Activated CD8-positive, alpha-beta T cell treated with anti-CD3 and anti-CD28 coated beads, Interleukin-2, amount 10 ng/mL, durations not matched to agents 7 days and 5 days (primary cell): ENCODE measurements at regions not wholly inside any gene's neighbourhood (a gene's known extent, or its start where the extent isn't known, plus 50 kb on each side); places are given as distances from the start of the nearest gene placed in this dataset.
A peak's percentile ranks its signal among the peaks of the same experiment; 100 is the strongest.

Experiments used
- ATAC-seq: fragments of 150-1000 bp; cut with Tn5 transposase; one replicate; pipeline ENCODE4 v1.10.0; 2021; ENCODE audit warnings: moderate library complexity
- CTCF ChIA-PET: fragments of 350-600 bp; sonication (Branson Sonifier 250); formaldehyde crosslinking; loops from one replicate; lab custom pipeline; 2021; ENCODE audit warnings: antibody characterized with exemption; lab: Charles Lee
- POLR2A ChIA-PET: fragments of 350-600 bp; sonication (Branson Sonifier 250); formaldehyde crosslinking; loops from one replicate; lab custom pipeline; 2021; ENCODE audit warnings: antibody characterized with exemption; lab: Charles Lee
- DNase-seq: peaks from one replicate; pipeline ENCODE4 v3.0.0-alpha.2; 2020
- H3K27ac Mint-ChIP-seq: one replicate; pipeline ENCODE4 v1.8.0; 2021; ENCODE audit warnings: mild to moderate bottlenecking, mixed read lengths
- H3K27me3 Mint-ChIP-seq: one replicate; pipeline ENCODE4 v1.8.0; 2021; ENCODE audit warnings: low read depth, mixed read lengths
- H3K36me3 Mint-ChIP-seq: one replicate; pipeline ENCODE4 v1.8.0; 2021; ENCODE audit warnings: low read depth, mixed read lengths
- H3K4me1 Mint-ChIP-seq: one replicate; pipeline ENCODE4 v1.8.0; 2021; ENCODE audit warnings: low read depth, mixed read lengths
- H3K4me3 Mint-ChIP-seq: one replicate; pipeline ENCODE4 v1.8.0; 2021; ENCODE audit warnings: mild to moderate bottlenecking, mixed read lengths
- H3K9me3 Mint-ChIP-seq: one replicate; pipeline ENCODE4 v1.8.0; 2022; ENCODE audit warnings: mixed read lengths; ENCODE audit not compliant: insufficient read depth

DNA sequence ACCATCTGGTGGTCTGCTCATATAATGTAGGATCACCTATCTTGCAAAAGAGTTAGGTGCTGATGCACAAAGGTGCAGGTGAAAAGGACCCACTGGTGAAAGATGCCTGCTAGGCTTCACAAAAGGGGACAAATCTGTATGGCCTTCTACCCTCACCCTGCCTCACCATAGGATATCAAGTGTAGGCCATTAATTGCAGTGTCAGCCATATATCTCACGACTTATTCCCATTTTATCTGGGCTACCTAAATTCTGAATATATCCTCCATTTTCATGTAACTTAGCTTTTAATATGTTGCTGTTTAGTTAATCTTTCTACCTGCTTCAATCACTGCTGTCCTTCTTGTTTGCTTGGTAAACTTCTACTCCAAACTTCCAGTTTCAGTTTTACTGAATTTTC lies 84.2 kb upstream of the DPH5 start:
- no peak for ATAC-seq
- ChIA-PET POLR2A (interaction anchor here (0.7 to 1.3 kb wide), 3 partner anchors 20 to 70 kb away, joined by 3 to 6 read pairs (median 3); no protein-coding TSS in a partner anchor), CTCF (interaction anchor here (1.3 to 3.8 kb wide), 8 partner anchors 12 to 200 kb away, joined by 3 to 20 read pairs (median 4); no protein-coding TSS in a partner anchor)
- Mint-ChIP-seq H3K4me3 (no peak overlapping the region), H3K4me1 (peaks cover 63% of the 10 kb centered on the region), H3K27ac (peak overlapping the region; percentile 54), H3K9me3 (peaks cover 8% of the 10 kb centered on the region), H3K27me3 (no peaks in the 10 kb centered on the region), H3K36me3 (peaks cover 59% of the 10 kb centered on the region)
- no peak for DNase-seq

DNA sequence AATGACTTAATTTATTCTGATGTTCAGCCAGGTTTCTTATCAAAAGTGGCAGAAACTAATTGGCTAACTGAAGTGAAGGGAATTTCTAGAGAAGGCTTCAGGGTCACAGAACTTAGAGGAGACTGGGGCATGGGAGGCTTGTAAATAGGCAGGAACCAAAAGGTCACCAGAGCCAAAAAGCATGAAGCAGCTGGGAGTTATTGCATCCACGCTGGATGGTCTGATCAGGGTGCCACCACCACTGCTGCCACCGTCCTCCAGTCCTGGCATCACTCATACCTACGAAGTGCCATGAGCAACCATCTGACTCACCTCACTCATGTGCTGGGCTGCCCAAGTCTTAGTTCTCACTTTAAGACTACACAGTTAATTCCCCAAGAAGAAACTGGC lies 82.5 kb upstream of the DPH5 start:
- Mint-ChIP-seq H3K27me3 (no peaks in the 10 kb centered on the region), H3K9me3 (peaks cover 4% of the 10 kb centered on the region), H3K27ac (peak overlapping the region; percentile 37), H3K36me3 (peaks cover 47% of the 10 kb centered on the region), H3K4me1 (peaks cover 54% of the 10 kb centered on the region), H3K4me3 (no peak overlapping the region)
- DNase-seq = no peak
- ATAC-seq = no peak
- ChIA-PET POLR2A (no interaction called here), CTCF (interaction anchor here (1.6 kb wide), 1 partner anchor 14 kb away, joined by 3 read pairs; no protein-coding TSS in a partner anchor)

DNA sequence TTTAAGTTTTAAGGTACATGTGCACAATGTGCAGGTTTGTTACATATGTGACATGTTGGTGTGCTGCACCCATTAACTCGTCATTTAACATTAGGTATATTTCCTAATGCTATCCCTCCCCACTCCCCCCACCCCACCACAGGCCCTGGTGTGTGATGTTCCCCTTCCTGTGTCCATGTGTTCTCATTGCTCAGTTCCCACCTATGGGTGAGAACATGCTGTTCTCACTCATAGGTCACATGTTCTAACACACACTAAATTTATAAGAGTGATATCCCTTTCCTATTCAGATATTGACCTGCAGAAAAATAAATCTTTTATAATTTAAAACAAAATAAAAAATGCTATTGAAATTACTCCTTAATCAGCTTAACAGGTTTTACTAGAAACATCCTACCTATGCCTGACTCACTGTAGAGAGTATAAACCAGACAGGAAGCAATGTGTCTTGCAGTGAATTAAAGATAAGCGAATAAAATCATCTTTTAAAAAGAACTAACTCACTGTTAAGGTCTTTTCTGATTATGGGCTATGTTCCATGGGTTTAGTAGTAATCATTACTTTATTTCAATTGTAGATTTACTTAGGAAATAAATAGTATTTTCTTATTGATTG lies 82.0 kb upstream of the DPH5 start:
- Mint-ChIP-seq H3K27ac (no peak overlapping the region), H3K4me3 (no peak overlapping the region), H3K36me3 (peaks cover 43% of the 10 kb centered on the region), H3K4me1 (peaks cover 48% of the 10 kb centered on the region), H3K27me3 (no peaks in the 10 kb centered on the region), H3K9me3 (peaks cover 4% of the 10 kb centered on the region)
- DNase-seq (no peak), ATAC-seq (no peak)
- ChIA-PET CTCF (interaction anchor here (1.6 kb wide), 1 partner anchor 15 kb away, joined by 3 read pairs; no protein-coding TSS in a partner anchor), POLR2A (no interaction called here)

DNA sequence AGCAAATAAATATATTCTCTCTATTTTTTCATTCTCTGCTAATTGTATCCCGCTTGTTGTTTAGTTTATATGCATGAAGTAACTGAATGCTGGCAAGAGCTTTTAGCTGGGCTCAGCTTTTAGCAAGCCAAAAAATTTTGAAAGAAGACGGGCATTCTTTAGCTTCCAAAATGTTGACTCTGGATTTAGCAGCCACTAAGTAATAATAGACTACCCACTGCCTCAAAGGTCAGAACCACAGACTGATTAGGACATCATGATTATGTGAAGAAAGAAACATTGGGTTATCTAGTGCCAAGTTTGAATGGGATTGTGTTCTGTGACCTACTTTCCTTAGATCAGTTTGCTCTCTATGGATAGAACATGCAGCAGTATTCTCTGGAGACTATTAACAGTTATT lies 80.3 kb upstream of the DPH5 start:
- Mint-ChIP-seq H3K27ac (no peak overlapping the region), H3K27me3 (no peaks in the 10 kb centered on the region), H3K4me1 (peaks cover 37% of the 10 kb centered on the region), H3K4me3 (no peak overlapping the region), H3K36me3 (peaks cover 35% of the 10 kb centered on the region), H3K9me3 (peaks cover 9% of the 10 kb centered on the region)
- ChIA-PET CTCF (no interaction called here), POLR2A (no interaction called here)
- DNase-seq (no peak), ATAC-seq (no peak)

DNA sequence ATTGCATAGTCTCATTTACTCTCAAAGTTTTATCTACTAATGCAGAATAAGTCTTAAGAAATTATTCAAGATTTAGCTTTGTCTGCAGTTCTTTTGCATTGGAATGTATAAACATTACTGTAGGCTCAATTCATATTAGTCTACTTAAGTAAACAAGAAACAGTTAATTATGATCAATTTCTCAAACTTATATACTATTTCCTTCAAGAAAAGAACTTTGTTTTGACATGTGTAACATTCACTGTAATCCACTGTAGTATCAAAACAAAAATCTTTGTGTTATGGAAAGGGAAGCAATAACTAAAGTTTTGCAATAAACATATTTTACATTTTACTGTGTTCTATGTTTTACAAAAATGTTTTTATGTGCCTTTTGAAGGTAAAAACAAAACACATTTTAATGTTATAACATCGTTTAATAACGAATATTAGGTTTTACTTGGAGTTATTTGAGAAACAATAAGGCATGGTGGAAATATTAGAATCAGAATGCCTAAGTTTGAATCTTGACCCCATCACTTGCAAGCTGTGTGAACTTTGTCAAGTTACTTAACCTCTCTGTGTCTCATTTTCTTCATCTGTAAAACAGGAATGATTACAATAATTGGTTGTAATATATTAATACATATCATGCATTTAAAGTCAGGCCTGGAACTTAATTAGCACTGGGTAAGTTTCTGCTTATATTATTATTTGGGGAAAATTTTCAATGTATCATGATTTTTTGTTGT lies 77.0 kb upstream of the DPH5 start:
- Mint-ChIP-seq H3K27ac (no peak overlapping the region), H3K9me3 (peaks cover 5% of the 10 kb centered on the region), H3K4me1 (peaks cover 12% of the 10 kb centered on the region), H3K27me3 (no peaks in the 10 kb centered on the region), H3K4me3 (no peak overlapping the region), H3K36me3 (peaks cover 19% of the 10 kb centered on the region)
- ChIA-PET CTCF (interaction anchor here (0.8 kb wide), 1 partner anchor 186 kb away, joined by 3 read pairs; no protein-coding TSS in a partner anchor), POLR2A (interaction anchor here (1.6 kb wide), 1 partner anchor 76 kb away, joined by 5 read pairs; the partner anchor contains the start of gene DPH5)
- DNase-seq (no peak), ATAC-seq (no peak)

DNA sequence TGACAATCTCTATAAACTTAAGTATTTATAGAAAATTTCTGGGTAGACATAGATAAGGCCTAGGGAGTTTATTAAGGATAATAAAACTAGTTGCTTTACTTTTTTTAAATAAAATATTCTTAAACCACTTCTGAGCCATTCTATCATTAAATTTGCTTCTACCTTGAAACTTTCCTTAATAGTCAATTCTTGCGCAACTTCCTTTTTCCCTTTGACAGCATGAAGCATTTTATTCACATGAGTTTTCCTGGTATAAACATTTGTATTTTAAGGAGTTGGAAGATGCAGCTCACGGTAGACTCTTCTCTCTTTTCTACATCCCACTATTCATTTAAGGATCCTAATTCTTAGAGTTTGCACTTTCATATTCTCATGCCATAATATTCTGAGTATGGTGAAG lies 75.8 kb upstream of the DPH5 start:
- no peak for ATAC-seq
- Mint-ChIP-seq H3K9me3 (peaks cover 5% of the 10 kb centered on the region), H3K36me3 (peaks cover 22% of the 10 kb centered on the region), H3K27ac (no peak overlapping the region), H3K4me1 (peaks cover 4% of the 10 kb centered on the region), H3K27me3 (no peaks in the 10 kb centered on the region), H3K4me3 (no peak overlapping the region)
- DNase-seq = no peak
- ChIA-PET CTCF (no interaction called here), POLR2A (no interaction called here)

DNA sequence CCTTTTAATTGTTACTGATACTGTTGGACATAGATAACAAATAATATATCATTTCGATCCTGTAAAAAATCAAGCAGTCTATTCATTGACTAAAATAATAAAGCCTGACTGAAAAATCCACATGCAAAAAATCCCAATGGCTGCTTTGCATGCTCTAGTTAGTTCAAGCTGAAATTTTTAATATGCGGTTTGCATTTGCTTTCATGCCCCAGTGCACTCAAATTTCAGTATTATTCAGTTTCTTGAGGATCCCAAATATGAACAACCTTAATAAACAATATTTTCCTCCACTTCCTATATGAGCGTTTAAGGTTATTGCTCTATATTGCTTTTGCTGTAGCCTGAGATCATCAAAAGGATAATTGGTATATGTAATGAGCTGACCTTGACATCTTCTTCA lies 75.1 kb upstream of the DPH5 start:
- peaks cover 20% of the 10 kb centered on the region for H3K36me3 Mint-ChIP-seq
- no peak for DNase-seq
- H3K4me3 Mint-ChIP-seq = no peak overlapping the region
- ATAC-seq = no peak
- H3K4me1 Mint-ChIP-seq = peaks cover 4% of the 10 kb centered on the region
- H3K27ac Mint-ChIP-seq = no peak overlapping the region
- H3K9me3 Mint-ChIP-seq = peaks cover 5% of the 10 kb centered on the region
- POLR2A ChIA-PET = no interaction called here
- no peaks in the 10 kb centered on the region for H3K27me3 Mint-ChIP-seq
- CTCF ChIA-PET = no interaction called here

DNA sequence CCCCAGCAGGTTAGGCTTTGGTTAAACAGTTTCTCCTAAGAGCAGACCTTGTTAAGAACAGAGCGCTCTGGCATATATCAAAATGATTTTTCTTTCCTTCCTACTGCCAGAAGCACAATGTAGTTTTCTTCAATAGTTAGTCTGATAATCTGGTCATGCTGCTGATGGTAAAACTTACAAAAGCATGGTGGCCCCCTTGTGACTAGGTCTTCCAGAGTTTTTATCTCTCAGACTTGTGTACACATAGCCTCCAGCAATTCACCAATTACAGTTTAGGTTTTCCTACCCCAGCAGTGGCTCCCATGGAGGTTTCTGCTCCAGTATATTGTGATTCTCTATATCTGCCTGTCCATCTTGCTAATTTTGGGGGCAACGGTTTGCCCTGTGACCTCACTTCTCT lies 73.3 kb upstream of the DPH5 start:
- no peak for ATAC-seq
- ChIA-PET POLR2A (no interaction called here), CTCF (no interaction called here)
- DNase-seq = no peak
- no peak overlapping the region for H3K27ac Mint-ChIP-seq
- peaks cover 5% of the 10 kb centered on the region for H3K9me3 Mint-ChIP-seq
- H3K27me3 Mint-ChIP-seq = no peaks in the 10 kb centered on the region
- no peak overlapping the region for H3K4me3 Mint-ChIP-seq
- H3K36me3 Mint-ChIP-seq = peaks cover 30% of the 10 kb centered on the region
- H3K4me1 Mint-ChIP-seq = peaks cover 4% of the 10 kb centered on the region

DNA sequence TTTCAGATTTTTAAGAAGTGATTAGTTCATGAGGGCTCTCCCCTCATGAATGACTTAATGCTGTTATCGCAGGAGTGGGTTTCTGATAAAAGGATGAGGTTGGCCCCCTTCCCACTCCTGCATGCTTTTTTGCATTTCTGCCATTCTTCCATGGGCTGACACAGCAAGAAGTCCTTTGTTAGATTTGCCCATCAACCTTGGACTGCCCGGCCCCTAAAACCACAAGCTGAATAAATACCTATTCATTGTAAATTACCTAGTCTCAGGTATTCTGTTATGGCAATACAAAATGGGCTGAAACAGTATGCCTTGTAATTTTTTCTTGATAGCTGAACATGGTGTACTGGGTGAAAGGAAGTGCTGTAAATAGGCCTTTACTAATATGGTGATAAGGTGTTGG lies 72.7 kb upstream of the DPH5 start:
- ATAC-seq (no peak), DNase-seq (no peak)
- H3K27ac Mint-ChIP-seq = no peak overlapping the region
- ChIA-PET POLR2A (no interaction called here), CTCF (no interaction called here)
- peaks cover 4% of the 10 kb centered on the region for H3K4me1 Mint-ChIP-seq
- H3K27me3 Mint-ChIP-seq = no peaks in the 10 kb centered on the region
- H3K4me3 Mint-ChIP-seq = no peak overlapping the region
- peaks cover 5% of the 10 kb centered on the region for H3K9me3 Mint-ChIP-seq
- H3K36me3 Mint-ChIP-seq = peaks cover 31% of the 10 kb centered on the region

DNA sequence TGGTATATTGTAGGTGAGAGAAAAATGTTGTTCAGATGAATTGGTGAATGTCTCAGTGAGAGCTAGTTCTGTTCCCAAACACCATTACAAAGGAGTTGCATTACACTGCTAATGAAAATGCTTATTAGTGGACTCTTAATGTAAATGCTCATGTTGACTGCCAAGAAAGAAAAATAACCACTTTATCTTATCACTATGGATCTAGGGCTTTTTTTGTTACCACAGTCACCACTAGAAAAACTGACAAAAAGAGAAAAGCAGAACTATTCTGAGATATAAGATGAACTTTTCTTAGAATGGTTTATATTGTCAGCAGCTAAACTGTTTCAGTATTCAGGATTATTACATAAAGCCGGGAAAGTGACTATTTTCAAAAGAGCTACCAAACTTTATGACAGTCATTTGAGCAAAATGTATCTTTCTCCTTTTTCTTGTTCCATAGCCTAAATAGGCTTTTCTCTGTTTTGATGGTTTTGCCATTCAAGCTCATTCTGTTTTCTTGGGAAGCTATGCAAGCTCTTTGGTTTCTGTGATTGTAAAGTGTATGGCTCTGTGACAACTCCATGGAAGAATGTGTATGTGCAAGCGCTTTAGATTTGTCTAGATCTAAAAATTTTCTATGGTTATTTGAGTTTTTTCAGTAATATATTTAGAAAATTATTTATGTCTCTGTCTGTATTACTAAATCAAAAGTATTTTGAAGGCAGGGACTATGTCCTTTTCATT lies 64.2 kb upstream of the DPH5 start:
- Mint-ChIP-seq H3K27me3 (no peaks in the 10 kb centered on the region), H3K4me3 (no peak overlapping the region), H3K4me1 (peaks cover 24% of the 10 kb centered on the region), H3K36me3 (peaks cover 43% of the 10 kb centered on the region), H3K9me3 (peaks cover 8% of the 10 kb centered on the region), H3K27ac (peak overlapping the region; percentile 17)
- ChIA-PET CTCF (interaction anchor here (1.0 to 1.7 kb wide), 6 partner anchors 9 to 219 kb away, joined by 3 to 5 read pairs (median 4); no protein-coding TSS in a partner anchor), POLR2A (interaction anchor here (0.7 to 2.1 kb wide), 3 partner anchors 9 to 148 kb away, joined by 3 to 8 read pairs (median 4); no protein-coding TSS in a partner anchor)
- DNase-seq (no peak), ATAC-seq (peak; percentile 30)

DNA sequence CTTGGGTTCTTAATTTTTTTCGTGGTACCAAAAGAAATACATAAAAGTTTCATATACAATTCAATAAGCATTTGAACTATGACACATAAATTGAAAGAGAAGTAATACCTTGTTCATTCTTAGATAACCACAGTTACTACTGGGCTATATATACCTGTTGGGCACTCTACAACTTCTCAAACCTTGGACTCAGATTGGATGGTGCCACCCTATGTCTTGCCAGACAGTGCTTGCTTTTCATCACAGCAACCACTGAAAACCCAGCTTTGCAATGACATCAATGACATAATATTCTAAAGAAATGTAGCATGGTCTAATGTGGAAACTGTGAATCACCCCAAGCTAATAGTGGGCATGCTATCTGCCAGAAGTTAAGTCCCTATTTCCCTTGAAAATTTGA lies 62.8 kb upstream of the DPH5 start:
- ATAC-seq = peak; percentile 39
- Mint-ChIP-seq H3K36me3 (peaks cover 50% of the 10 kb centered on the region), H3K27ac (no peak overlapping the region), H3K27me3 (no peaks in the 10 kb centered on the region), H3K9me3 (peaks cover 8% of the 10 kb centered on the region), H3K4me3 (no peak overlapping the region), H3K4me1 (peaks cover 34% of the 10 kb centered on the region)
- POLR2A ChIA-PET = interaction anchor here (2.1 kb wide), 1 partner anchor 147 kb away, joined by 8 read pairs; no protein-coding TSS in a partner anchor
- CTCF ChIA-PET = interaction anchor here (1.3 to 1.5 kb wide), 2 partner anchors 202 to 221 kb away, joined by 3 to 6 read pairs; no protein-coding TSS in a partner anchor
- DNase-seq = no peak
